HUES6 (cell line): ENCODE measurements at regions not wholly inside any gene's neighbourhood (a gene's known extent, or its start where the extent isn't known, plus 50 kb on each side); places are given as distances from the start of the nearest gene placed in this dataset.

Experiments used
- H3K27ac ChIP-seq: 2 replicates; pipeline ENCODE4 v1.7.0; 2013; ENCODE audit warnings: low read depth, mild to moderate bottlenecking, low read length, inconsistent platforms
- H3K27me3 ChIP-seq: 2 replicates; pipeline ENCODE4 v1.6.1; 2013; ENCODE audit warnings: low read length; ENCODE audit not compliant: control insufficient read depth, insufficient read depth
- H3K36me3 ChIP-seq: 2 replicates; pipeline ENCODE4 v1.6.1; 2013; ENCODE audit warnings: low read length; ENCODE audit not compliant: control insufficient read depth, insufficient read depth
- H3K4me1 ChIP-seq: 2 replicates; pipeline ENCODE4 v1.6.1; 2013; ENCODE audit warnings: low read length; ENCODE audit not compliant: control insufficient read depth, insufficient read depth
- H3K4me3 ChIP-seq: 2 replicates; pipeline ENCODE4 v1.5.1; 2013; ENCODE audit warnings: low read depth, low read length
- H3K9ac ChIP-seq: one replicate; pipeline ENCODE4 v1.6.1; 2013; ENCODE audit warnings: mild to moderate bottlenecking, low read length
- H3K9me3 ChIP-seq: 2 replicates; pipeline ENCODE4 v1.6.1; 2013; ENCODE audit warnings: low read depth, low read length; ENCODE audit not compliant: control insufficient read depth, insufficient read depth

DNA sequence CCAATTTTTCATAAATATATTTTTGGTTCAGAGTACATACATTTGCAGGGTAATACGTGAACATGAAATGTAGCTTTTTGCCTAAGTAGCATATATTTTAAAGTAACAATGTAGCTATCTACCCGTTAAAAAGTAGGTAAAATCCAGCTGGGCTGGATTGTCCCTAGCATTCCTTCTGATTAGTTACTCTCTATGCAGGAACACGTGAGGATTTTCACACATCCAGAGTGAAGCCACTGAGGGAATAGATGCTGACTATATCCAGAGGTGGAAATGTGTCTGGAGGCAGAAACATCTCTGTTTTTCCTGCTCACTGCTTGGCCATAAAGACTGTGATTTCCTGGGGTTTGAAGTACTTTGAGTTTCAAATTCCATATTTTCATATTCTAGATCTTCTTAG is 338.9 kb upstream of the KIAA1217 start:
- H3K4me3 ChIP-seq = no peak overlapping the region

DNA sequence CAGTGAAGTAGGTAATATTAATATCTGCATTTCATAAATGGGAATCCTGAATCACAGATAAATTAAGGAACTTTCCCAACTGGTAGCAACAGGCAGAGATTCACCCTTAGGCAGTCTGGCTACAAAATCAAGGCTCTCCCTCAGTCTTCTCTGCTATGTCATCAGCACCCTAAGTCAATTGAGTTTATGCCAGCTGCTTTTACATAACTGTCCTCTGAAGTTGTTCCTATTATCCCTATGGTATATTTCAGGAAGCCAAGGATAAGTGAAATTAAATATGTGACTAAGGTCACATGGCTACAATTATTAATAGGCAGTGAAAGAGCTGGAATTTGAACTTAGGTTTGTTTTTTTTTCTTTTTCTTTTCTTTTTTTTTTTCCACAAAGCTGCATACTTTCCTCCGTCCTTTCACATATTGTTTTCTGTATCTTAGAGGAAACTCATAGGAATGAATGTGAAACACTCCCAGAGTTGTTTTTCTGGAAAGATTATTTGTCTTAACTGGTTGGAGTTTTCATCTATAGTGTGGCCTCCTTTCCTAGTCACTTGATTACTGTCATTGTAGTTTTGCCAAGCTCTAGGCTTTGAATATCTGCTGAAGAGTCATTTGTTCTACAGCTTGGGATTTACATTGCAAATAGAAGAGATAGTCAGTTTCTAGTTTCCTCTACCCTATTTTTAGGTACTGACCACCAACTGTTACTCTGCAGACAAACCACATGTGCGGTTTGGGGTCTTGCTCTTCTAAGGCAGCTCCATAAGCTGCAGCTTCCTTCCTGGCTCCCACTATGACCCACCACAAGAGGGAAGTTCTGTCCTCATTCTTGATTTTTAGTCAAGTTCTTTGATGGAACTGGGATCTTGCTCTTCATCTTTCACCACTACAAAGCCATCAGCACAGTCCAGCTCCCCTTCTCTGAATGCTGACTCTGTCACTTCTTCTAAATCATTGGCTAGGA is 338.0 kb upstream of the KIAA1217 start:
- Histone ChIP-seq H3K4me1 (peaks cover 21% of the 10 kb centered on the region), H3K9ac (no peak overlapping the region), H3K4me3 (no peak overlapping the region), H3K9me3 (no peaks in the 10 kb centered on the region), H3K27ac (no peak overlapping the region), H3K36me3 (no peaks in the 10 kb centered on the region), H3K27me3 (no peaks in the 10 kb centered on the region)

More for the DNA sequence above, 338.9 kb upstream of the KIAA1217 start:
- Histone ChIP-seq H3K27ac (no peak overlapping the region), H3K9me3 (no peaks in the 10 kb centered on the region), H3K27me3 (no peaks in the 10 kb centered on the region), H3K9ac (no peak overlapping the region), H3K4me1 (peaks cover 21% of the 10 kb centered on the region), H3K36me3 (no peaks in the 10 kb centered on the region)

DNA sequence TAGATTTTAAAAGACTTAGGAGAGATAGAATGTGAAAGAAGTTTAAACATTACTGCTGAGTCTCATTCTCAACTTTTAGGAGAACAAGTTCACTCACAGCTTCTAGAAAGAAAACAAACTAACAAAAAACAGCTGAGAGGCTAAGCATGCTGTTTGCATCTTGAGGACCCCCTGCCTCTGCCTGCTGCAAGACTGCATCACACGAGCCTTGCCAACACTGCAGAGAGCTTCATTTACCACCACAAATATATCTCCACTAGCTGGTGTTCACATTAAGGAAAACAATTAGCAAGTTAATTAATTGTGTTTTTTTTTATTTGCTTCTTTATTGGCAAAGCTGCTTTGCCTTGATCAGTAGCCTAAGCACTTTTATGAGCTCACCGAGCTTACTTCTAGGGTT is 336.6 kb upstream of the KIAA1217 start:
- no peak overlapping the region for H3K4me3 ChIP-seq
- no peaks in the 10 kb centered on the region for H3K27me3 ChIP-seq
- H3K9ac ChIP-seq = no peak overlapping the region
- H3K9me3 ChIP-seq = no peaks in the 10 kb centered on the region
- H3K4me1 ChIP-seq = peaks cover 21% of the 10 kb centered on the region
- no peaks in the 10 kb centered on the region for H3K36me3 ChIP-seq
- no peak overlapping the region for H3K27ac ChIP-seq

DNA sequence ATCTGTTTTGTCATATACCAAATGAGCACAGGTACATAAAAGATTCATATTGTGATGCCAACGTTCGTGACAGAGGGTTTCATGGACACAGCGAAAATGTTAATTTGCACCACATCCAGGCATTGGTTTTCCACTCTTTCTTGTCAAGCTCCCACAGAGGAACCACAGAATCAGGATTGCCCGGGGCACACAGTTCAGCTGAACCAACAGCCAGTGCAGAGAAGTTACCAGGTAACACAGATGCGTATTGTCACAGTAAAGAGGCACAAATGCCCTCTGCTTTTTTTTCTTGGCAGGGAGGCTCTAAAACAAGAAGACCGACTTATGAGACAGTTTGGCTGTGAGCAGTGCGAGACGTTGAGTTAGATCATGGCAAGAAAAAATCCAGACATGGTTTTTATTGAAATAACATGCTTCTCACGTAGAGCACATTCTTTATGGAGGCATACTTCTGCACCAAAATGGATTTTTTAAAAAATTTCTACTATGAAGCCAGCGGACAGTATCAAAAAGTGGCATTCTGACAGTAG is 331.1 kb upstream of the KIAA1217 start:
- no peaks in the 10 kb centered on the region for H3K9me3 ChIP-seq
- no peak overlapping the region for H3K4me3 ChIP-seq
- no peak overlapping the region for H3K9ac ChIP-seq
- H3K4me1 ChIP-seq = no peaks in the 10 kb centered on the region
- H3K27me3 ChIP-seq = peaks cover 2% of the 10 kb centered on the region
- no peaks in the 10 kb centered on the region for H3K36me3 ChIP-seq
- no peak overlapping the region for H3K27ac ChIP-seq

DNA sequence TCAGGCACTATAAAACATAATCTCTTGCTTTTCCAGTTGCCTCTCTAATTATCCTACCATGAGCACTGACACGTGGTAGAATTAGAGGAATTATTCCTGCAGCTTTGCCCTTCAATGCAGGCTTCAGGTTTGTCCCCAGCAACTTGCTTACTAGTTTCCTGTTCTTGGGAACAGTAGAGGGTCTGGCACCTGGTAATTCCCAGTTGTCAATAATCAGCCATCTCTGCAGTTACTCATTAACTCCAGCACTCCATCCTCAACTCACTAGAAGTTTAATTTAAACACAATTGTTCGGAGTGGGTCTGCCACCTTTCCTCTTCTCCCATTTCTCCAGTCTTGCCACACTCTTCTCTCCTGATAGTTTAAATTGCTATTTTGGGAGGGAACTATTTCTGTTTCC is 324.3 kb upstream of the KIAA1217 start:
- H3K9me3 ChIP-seq = no peaks in the 10 kb centered on the region
- peaks cover 2% of the 10 kb centered on the region for H3K27me3 ChIP-seq
- H3K4me1 ChIP-seq = no peaks in the 10 kb centered on the region
- H3K4me3 ChIP-seq = no peak overlapping the region
- H3K9ac ChIP-seq = no peak overlapping the region
- no peak overlapping the region for H3K27ac ChIP-seq
- no peaks in the 10 kb centered on the region for H3K36me3 ChIP-seq

DNA sequence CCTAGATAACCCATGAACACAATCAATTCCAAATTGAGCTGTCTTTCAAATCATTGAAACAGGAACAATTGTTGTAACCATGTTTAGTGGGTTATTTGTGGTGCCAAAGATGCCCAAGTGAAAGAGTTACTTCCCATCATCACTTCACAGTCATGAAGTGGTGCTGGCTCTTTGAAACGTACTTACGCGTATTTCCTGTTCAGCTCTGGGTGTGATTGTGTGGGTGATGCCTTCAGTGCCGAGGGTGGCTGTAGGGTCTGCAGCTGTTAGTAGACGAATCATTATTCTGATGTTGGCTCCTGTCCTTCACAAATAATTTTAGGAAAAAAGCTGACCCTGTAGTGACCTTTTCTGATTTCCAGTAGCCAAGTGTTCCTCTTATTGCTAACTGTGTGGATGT is 323.1 kb upstream of the KIAA1217 start:
- Histone ChIP-seq H3K27ac (no peak overlapping the region), H3K4me3 (no peak overlapping the region), H3K36me3 (no peaks in the 10 kb centered on the region), H3K27me3 (peaks cover 2% of the 10 kb centered on the region), H3K9ac (no peak overlapping the region), H3K9me3 (no peaks in the 10 kb centered on the region), H3K4me1 (no peaks in the 10 kb centered on the region)

DNA sequence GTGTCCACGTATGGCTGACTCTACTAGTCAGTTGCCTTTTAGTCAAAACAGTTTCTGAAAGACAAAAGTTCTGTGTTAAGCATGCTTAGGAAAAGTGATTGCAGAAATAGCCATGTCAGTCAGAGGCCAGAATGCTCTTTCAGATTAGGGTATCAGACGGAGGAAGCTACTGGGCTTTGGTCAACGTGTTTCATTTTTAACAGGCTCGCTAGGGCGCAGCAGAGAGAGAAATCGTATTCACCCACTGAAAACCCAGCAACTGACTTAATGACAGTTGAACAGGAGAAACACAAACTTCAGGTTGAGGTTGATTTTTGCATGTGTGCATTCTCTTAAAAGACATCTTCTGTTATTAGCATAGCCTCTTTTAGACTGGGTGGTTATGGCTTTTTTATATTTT is 322.6 kb upstream of the KIAA1217 start:
- H3K27ac ChIP-seq = no peak overlapping the region
- H3K9me3 ChIP-seq = no peaks in the 10 kb centered on the region
- peaks cover 2% of the 10 kb centered on the region for H3K27me3 ChIP-seq
- H3K9ac ChIP-seq = no peak overlapping the region
- H3K4me3 ChIP-seq = no peak overlapping the region
- no peaks in the 10 kb centered on the region for H3K36me3 ChIP-seq
- no peaks in the 10 kb centered on the region for H3K4me1 ChIP-seq

DNA sequence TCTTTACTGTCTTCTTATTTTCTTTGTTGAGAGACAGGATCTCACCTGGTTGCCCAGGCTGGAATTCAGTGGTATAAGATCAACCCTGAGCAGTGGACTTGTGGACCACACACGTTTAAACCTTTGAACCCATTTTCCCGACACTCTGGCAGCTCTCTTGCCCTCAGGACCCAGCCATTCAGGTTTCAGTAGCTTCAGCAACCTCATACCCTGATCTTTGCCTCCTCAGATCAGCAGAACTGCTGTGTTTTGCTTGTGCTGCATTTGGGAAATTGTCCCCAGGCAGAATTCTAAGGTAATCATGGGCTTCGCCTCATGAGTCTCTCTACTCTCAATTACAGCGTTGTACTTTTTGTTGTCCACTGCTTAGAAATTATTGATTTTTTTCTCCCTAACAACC is 317.6 kb upstream of the KIAA1217 start:
- Histone ChIP-seq H3K4me3 (no peak overlapping the region), H3K27ac (no peak overlapping the region), H3K4me1 (no peaks in the 10 kb centered on the region)

DNA sequence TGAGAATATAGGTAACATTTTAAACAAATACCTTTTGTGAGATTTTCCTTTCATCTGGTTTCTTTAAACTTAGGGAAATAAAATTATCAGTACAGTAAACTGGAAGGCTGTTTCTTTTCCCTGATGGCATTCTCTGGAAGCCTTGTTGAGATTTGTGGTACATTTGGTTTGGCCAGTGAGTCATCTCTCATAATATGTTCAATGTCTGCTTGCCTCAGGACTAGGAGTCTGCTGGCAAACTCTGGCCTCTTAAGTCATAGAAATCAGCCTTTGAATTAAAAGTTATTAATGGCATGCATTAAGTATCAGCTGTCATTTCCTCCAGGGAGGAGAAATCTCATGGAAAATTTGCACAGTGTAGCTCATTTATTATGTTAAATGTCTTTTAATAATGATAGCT is 316.6 kb upstream of the KIAA1217 start:
- no peaks in the 10 kb centered on the region for H3K4me1 ChIP-seq
- no peaks in the 10 kb centered on the region for H3K36me3 ChIP-seq
- H3K9me3 ChIP-seq = no peaks in the 10 kb centered on the region
- H3K9ac ChIP-seq = no peak overlapping the region
- no peak overlapping the region for H3K4me3 ChIP-seq
- no peaks in the 10 kb centered on the region for H3K27me3 ChIP-seq
- no peak overlapping the region for H3K27ac ChIP-seq

More for the DNA sequence above, 317.6 kb upstream of the KIAA1217 start:
- Histone ChIP-seq H3K36me3 (no peaks in the 10 kb centered on the region), H3K27me3 (no peaks in the 10 kb centered on the region), H3K9ac (no peak overlapping the region), H3K9me3 (no peaks in the 10 kb centered on the region)

DNA sequence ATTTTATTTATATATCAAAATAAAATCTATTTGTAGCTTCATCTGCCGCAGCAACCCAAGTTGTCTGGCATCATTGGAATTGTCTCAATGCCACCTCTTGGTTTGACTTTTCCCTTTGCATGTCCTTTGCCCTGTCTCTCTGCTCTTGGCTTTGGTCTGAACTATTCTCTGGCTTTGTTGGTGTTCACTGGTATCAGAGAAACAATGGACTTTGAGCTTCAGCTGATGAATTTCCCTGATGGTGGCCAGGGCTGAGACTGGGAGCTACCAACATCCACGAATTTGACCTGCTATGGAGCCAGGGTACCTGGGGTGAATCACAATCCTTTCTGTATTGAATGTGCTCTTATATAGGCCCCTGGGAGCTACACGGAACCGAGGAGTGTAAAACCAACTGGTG is 311.7 kb upstream of the KIAA1217 start:
- no peaks in the 10 kb centered on the region for H3K27me3 ChIP-seq

DNA sequence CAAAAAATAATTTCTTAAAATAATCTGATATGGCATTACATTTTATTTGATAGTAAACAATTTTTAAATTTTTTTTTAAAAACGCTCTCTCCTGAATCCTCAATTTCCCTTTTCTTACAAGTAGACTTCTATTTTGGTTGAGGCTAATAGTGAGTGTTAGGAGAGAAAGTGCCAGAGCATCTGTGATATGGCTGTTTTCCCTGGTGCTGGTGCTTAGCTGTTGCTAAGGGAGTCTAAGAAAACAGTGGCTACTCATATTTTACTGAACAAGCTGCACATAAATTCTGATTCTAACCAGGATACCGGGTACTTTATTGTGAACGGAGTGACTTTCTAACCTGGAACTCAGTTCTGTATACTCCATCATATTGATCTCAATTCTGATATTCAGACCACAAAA is 311.1 kb upstream of the KIAA1217 start:
- Histone ChIP-seq H3K36me3 (no peaks in the 10 kb centered on the region), H3K27ac (no peak overlapping the region), H3K9me3 (0 out of 2 replicates have a peak, but pooled peaks cover 3% of the 10 kb centered on the region), H3K4me1 (no peaks in the 10 kb centered on the region), H3K9ac (no peak overlapping the region), H3K4me3 (no peak overlapping the region), H3K27me3 (no peaks in the 10 kb centered on the region)

More for the DNA sequence above, 311.7 kb upstream of the KIAA1217 start:
- H3K4me1 ChIP-seq = no peaks in the 10 kb centered on the region
- H3K27ac ChIP-seq = no peak overlapping the region
- no peak overlapping the region for H3K4me3 ChIP-seq
- 0 out of 2 replicates have a peak, but pooled peaks cover 3% of the 10 kb centered on the region for H3K9me3 ChIP-seq
- H3K9ac ChIP-seq = no peak overlapping the region
- H3K36me3 ChIP-seq = no peaks in the 10 kb centered on the region
